HepG2 (cell line): ENCODE measurements at regions not wholly inside any gene's neighbourhood (a gene's known extent, or its start where the extent isn't known, plus 50 kb on each side); places are given as distances from the start of the nearest gene placed in this dataset.

ENCODE experiments used
- ATAC-seq: fragments of 200-7000 bp; cut with Tn5 transposase; 3 replicates; pipeline ENCODE4 v1.9.1; 2020; ENCODE audit warnings: mild to moderate bottlenecking, moderate library complexity
- BruUV-seq: library from RNA; stranded (reverse); fragments of 400-500 nt; replicated peaks from 2 replicates; lab custom pipeline; 2021; lab: Mats Ljungman, UMichigan
- CTCF ChIA-PET: fragments of 300-600 bp; formaldehyde crosslinking; extraction: SDS; loops from one replicate; lab custom pipeline; 2021; ENCODE audit warnings: low total read pairs, inconsistent platforms, low intra/inter-chr PET ratio; lab: Yijun Ruan, JAX
- POLR2A ChIA-PET: fragments of 350-600 bp; sonication (Branson Sonifier 250); formaldehyde crosslinking; loops from one replicate; lab custom pipeline; 2020; ENCODE audit warnings: antibody characterized with exemption, inconsistent platforms; lab: Yijun Ruan, JAX
- DNase-seq: peaks from one replicate; pipeline ENCODE4 v3.0.0-alpha.2; 2015; ENCODE audit warnings: low spot score
- FAIRE-seq: peaks from 3 replicates; lab custom pipeline; 2011; peaks lifted over from hg19 to GRCh38; lab: Jason Lieb, UNC
- H2AFZ ChIP-seq: one replicate; pipeline ENCODE4 v1.6.1; 2011; ENCODE audit warnings: low read length, inconsistent platforms
- H3K27ac ChIP-seq: fragments of 300-600 bp; 3 replicates; pipeline ENCODE4 v1.8.0; 2011; ENCODE audit warnings: mixed run types, mild to moderate bottlenecking, mixed read lengths, low read length, inconsistent platforms; ENCODE audit not compliant: insufficient read depth; ENCODE audit errors: extremely low read length
- H3K27me3 ChIP-seq, 2 experiments: fragments of 200-600 bp in 1 of 2; 2 replicates in 1 of 2; 3 replicates in 1 of 2; pipeline versions ENCODE4 v1.6.0 to v1.8.0; 2011; ENCODE audit warnings: low read length in 2 of 2, mild to moderate bottlenecking in 2 of 2, moderate library complexity in 2 of 2, inconsistent platforms in 1 of 2; ENCODE audit not compliant: insufficient read depth in 2 of 2, control insufficient read depth in 1 of 2
- H3K36me3 ChIP-seq, 2 experiments: fragments of 200-600 bp in 1 of 2; replicated peaks in 1 of 2; 2 replicates in 1 of 2; 3 replicates in 1 of 2; pipeline versions ENCODE4 v1.5.1 to v1.8.0; 2011; ENCODE audit warnings: low read length in 2 of 2, inconsistent platforms in 1 of 2; ENCODE audit not compliant: insufficient read depth in 2 of 2, control insufficient read depth in 1 of 2
- H3K4me1 ChIP-seq: 2 replicates; pipeline ENCODE4 v1.5.1; 2012; ENCODE audit warnings: low read length, inconsistent platforms; ENCODE audit not compliant: insufficient read depth
- H3K4me2 ChIP-seq: 2 replicates; pipeline ENCODE4 v1.6.0; 2011; ENCODE audit warnings: low read depth, low read length, inconsistent platforms
- H3K4me3 ChIP-seq, 3 experiments: fragments of 200-600 bp in 1 of 3; sonication (generic), shearing (Covaris generic) in 1 of 3; replicated peaks in 1 of 3; 2 replicates each; pipeline ENCODE4 v1.5.1; 2011 to 2016; ENCODE audit warnings: low read length in 3 of 3, inconsistent platforms in 2 of 3, low read depth in 2 of 3, mild to moderate bottlenecking in 2 of 3, control low read depth in 1 of 3, mixed read lengths in 1 of 3; ENCODE audit not compliant: insufficient read depth in 1 of 3
- H3K79me2 ChIP-seq: one replicate; pipeline ENCODE4 v1.6.1; 2011; ENCODE audit warnings: low read length, inconsistent platforms; ENCODE audit not compliant: insufficient read depth
- H3K9ac ChIP-seq: 2 replicates; pipeline ENCODE4 v1.6.0; 2011; ENCODE audit warnings: mild to moderate bottlenecking, low read depth, low read length, inconsistent platforms; ENCODE audit not compliant: insufficient read depth
- H3K9me3 ChIP-seq: 2 replicates; pipeline ENCODE4 v1.5.1; 2012; ENCODE audit warnings: mild to moderate bottlenecking, low read length
- H4K20me1 ChIP-seq: 2 replicates; pipeline ENCODE4 v1.6.0; 2011; ENCODE audit warnings: inconsistent platforms, mild to moderate bottlenecking, low read length, moderate library complexity; ENCODE audit not compliant: insufficient read depth
- BRD4 ChIP-seq: sonication (generic); formaldehyde crosslinking; IDR thresholded peaks from 2 replicates; pipeline ENCODE4 v1.4.0; 2020; ENCODE audit warnings: missing genetic modification reagents
- CERS6 ChIP-seq: sonication (generic); formaldehyde crosslinking; IDR thresholded peaks from 2 replicates; pipeline ENCODE4 v1.5.0; 2020; ENCODE audit warnings: missing genetic modification reagents
- CHCHD3 ChIP-seq: sonication (generic); formaldehyde crosslinking; IDR thresholded peaks from 2 replicates; pipeline ENCODE4 v1.8.0; 2022; ENCODE audit warnings: mild to moderate bottlenecking, missing genetic modification reagents, moderate library complexity
- FOXC1 ChIP-seq: sonication (generic); formaldehyde crosslinking; IDR thresholded peaks from 2 replicates; pipeline ENCODE4 v1.8.0; 2022; ENCODE audit warnings: mild to moderate bottlenecking, missing genetic modification reagents, borderline replicate concordance
- MEIS1 ChIP-seq: sonication (generic); formaldehyde crosslinking; IDR thresholded peaks from 2 replicates; pipeline ENCODE4 v1.9.0; 2021; ENCODE audit warnings: mild to moderate bottlenecking, missing genetic modification reagents, moderate library complexity, borderline replicate concordance
- SP140L ChIP-seq: sonication (generic); formaldehyde crosslinking; IDR thresholded peaks from 2 replicates; pipeline ENCODE4 v1.4.0; 2020; ENCODE audit warnings: missing genetic modification reagents, borderline replicate concordance
- SRF ChIP-seq: IDR thresholded peaks from 2 replicates; pipeline ENCODE4 v1.6.1; 2011; ENCODE audit warnings: mild to moderate bottlenecking, low read depth, low read length, moderate library complexity
- TGIF2 ChIP-seq: IDR thresholded peaks from 2 replicates; pipeline ENCODE4 v1.6.1; 2016; ENCODE audit warnings: control low read depth, missing compliant biosample characterization
- ZBTB44 ChIP-seq: sonication (generic); formaldehyde crosslinking; IDR thresholded peaks from 2 replicates; pipeline ENCODE4 v1.4.0; 2020; ENCODE audit warnings: missing genetic modification reagents
- ZIK1 ChIP-seq: sonication (generic); formaldehyde crosslinking; IDR thresholded peaks from 2 replicates; pipeline ENCODE4 v1.5.0; 2020; ENCODE audit warnings: mild to moderate bottlenecking, low read depth, missing genetic modification reagents, borderline replicate concordance
- WGBS: methylation state at CpG from one replicate; pipeline ENCODE4 v1.1.6; 2017; ENCODE audit warnings: low lambda C conversion rate; 5-methylcytosine and 5-hydroxymethylcytosine counted together
- in situ Hi-C: cut with HindIII; loops from 2 replicates; pipeline ENCODE4 v1.10.0; 2017; ENCODE audit warnings: low pct_unique_long_range_greater_than_20kb; ENCODE audit not compliant: extremely low pct_ligation_motif_present
- intact Hi-C: fragments of 100-400 bp; cut with micrococcal nuclease; formaldehyde crosslinking; loops from one replicate; pipeline ENCODE4 v1.10.0; 2022; ENCODE audit not compliant: unreplicated experiment
- TF ChIP-seq, protein P1 (sequence below): sonication (generic); formaldehyde crosslinking; IDR thresholded peaks from 2 replicates; pipeline ENCODE4 v1.4.0; 2020; ENCODE audit warnings: low read depth, mild to moderate bottlenecking, missing genetic modification reagents
- TF ChIP-seq, protein P2 (sequence below): sonication (generic); formaldehyde crosslinking; IDR thresholded peaks from 2 replicates; pipeline ENCODE4 v1.4.0; 2020; ENCODE audit warnings: missing genetic modification reagents

- no peak for TF ChIP-seq TGIF2 (CRISPR knock-in tag)
Observed at GRCh38 chr2:94602466-94602865, 268.8 kb upstream of the TEKT4 start (continued).

DNA sequence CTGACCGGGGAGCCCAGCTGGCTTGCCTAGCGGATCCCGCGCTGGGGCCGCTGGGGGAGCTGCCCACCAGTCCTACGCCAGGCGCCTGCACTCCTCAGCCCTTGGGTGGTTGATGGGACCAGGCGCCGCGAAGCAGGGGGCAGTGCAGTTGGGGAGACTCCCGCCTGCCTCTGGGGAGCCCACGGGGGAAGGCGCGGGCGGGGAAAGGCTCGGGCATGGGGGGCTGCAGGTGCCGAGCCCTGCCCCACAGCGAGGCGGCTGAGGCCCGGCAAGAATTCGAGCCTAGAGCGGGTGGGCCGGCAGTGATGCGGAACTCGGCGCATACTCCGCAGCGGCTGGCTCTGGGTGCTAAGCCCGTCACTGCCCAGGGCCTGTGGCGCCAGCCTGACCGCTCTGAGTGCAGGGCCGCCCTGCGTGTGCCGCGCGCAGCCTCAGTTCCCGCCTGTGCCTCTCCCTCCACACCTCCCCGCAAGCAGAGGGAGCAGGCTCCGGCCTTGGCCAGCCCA is 249.1 kb upstream of the TEKT4 start:
- FAIRE-seq (no peak), DNase-seq (no peak), ATAC-seq (no peak)
- H3K9ac ChIP-seq = no peak overlapping the region
- no peak overlapping the region for H3K27ac ChIP-seq
- H3K4me2 ChIP-seq = no peak overlapping the region
- H3K36me3 ChIP-seq = no peaks in the 10 kb centered on the region
- CTCF ChIA-PET = no interaction called here
- no peak overlapping the region for H2AFZ ChIP-seq
- in situ Hi-C loops = no loop called here
- POLR2A ChIA-PET = no interaction called here
- BruUV-seq = no TSS peak
- intact Hi-C loops = no loop called here
- no peak overlapping the region for H3K4me3 ChIP-seq
- WGBS = 79% methylated on average over 25 of the region's 39 CpGs
- no peaks in the 10 kb centered on the region for H3K9me3 ChIP-seq
- H3K4me1 ChIP-seq = no peaks in the 10 kb centered on the region
- H4K20me1 ChIP-seq = no peaks in the 10 kb centered on the region
- no peaks in the 10 kb centered on the region; a peak in 1 of 5 replicates for H3K27me3 ChIP-seq
- no peaks in the 10 kb centered on the region for H3K79me2 ChIP-seq
- TF ChIP-seq CERS6 (CRISPR knock-in tag) (no peak), SRF (no peak), FOXC1 (CRISPR knock-in tag) (no peak), SP140L (CRISPR knock-in tag) (no peak), CHCHD3 (CRISPR knock-in tag) (no peak), BRD4 (CRISPR knock-in tag) (no peak), ZIK1 (CRISPR knock-in tag) (no peak), ZBTB44 (no peak), MEIS1 (no peak)
- TF ChIP-seq, protein P1, sequence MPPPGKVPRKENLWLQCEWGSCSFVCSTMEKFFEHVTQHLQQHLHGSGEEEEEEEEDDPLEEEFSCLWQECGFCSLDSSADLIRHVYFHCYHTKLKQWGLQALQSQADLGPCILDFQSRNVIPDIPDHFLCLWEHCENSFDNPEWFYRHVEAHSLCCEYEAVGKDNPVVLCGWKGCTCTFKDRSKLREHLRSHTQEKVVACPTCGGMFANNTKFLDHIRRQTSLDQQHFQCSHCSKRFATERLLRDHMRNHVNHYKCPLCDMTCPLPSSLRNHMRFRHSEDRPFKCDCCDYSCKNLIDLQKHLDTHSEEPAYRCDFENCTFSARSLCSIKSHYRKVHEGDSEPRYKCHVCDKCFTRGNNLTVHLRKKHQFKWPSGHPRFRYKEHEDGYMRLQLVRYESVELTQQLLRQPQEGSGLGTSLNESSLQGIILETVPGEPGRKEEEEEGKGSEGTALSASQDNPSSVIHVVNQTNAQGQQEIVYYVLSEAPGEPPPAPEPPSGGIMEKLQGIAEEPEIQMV (CRISPR knock-in tag) = no peak
- TF ChIP-seq, protein P2, sequence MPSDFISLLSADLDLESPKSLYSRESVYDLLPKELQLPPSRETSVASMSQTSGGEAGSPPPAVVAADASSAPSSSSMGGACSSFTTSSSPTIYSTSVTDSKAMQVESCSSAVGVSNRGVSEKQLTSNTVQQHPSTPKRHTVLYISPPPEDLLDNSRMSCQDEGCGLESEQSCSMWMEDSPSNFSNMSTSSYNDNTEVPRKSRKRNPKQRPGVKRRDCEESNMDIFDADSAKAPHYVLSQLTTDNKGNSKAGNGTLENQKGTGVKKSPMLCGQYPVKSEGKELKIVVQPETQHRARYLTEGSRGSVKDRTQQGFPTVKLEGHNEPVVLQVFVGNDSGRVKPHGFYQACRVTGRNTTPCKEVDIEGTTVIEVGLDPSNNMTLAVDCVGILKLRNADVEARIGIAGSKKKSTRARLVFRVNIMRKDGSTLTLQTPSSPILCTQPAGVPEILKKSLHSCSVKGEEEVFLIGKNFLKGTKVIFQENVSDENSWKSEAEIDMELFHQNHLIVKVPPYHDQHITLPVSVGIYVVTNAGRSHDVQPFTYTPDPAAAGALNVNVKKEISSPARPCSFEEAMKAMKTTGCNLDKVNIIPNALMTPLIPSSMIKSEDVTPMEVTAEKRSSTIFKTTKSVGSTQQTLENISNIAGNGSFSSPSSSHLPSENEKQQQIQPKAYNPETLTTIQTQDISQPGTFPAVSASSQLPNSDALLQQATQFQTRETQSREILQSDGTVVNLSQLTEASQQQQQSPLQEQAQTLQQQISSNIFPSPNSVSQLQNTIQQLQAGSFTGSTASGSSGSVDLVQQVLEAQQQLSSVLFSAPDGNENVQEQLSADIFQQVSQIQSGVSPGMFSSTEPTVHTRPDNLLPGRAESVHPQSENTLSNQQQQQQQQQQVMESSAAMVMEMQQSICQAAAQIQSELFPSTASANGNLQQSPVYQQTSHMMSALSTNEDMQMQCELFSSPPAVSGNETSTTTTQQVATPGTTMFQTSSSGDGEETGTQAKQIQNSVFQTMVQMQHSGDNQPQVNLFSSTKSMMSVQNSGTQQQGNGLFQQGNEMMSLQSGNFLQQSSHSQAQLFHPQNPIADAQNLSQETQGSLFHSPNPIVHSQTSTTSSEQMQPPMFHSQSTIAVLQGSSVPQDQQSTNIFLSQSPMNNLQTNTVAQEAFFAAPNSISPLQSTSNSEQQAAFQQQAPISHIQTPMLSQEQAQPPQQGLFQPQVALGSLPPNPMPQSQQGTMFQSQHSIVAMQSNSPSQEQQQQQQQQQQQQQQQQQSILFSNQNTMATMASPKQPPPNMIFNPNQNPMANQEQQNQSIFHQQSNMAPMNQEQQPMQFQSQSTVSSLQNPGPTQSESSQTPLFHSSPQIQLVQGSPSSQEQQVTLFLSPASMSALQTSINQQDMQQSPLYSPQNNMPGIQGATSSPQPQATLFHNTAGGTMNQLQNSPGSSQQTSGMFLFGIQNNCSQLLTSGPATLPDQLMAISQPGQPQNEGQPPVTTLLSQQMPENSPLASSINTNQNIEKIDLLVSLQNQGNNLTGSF (CRISPR knock-in tag) = no peak
